ENCODE measurements at regions not wholly inside any gene's neighbourhood (a gene's known extent, or its start where the extent isn't known, plus 50 kb on each side); places are given as distances from the start of the nearest gene placed in this dataset.

DNA sequence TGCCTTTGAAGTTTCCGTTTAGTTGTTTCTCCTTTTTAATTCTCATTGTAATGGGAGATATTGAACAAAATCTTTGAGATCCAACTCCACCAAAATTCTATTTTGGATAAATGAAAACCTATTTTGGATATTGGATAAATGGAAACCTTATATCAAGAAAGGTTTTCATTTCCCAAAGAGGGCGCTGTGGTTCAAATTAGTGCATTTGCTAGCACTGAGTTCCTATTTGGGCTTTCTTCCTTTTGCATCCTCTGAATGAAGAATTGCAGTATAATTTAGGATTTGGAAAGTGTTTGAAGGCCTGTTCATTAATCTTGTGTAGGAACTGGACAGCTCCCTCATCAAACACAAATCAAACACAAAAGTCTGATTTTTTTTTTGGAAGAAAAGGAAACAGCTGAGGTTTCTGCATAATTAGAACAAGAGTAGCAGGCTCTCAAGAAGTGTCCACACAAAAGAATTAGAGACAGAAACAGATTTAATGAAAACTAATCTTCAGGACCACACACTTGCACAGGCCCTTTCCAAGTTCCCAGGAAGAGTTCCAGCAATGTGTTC is 80.8 kb upstream of the KLF14 start:
- H2AFZ ChIP-seq (ENCODE audit: low read length): no peak overlapping the region
- no peaks in the 10 kb centered on the region for H4K20me1 ChIP-seq (ENCODE audit: insufficient read depth, low read length)
- H3K9ac ChIP-seq (ENCODE audit: low read length): no peak overlapping the region
- H3K4me2 ChIP-seq (ENCODE audit: low read depth, low read length): no peak overlapping the region
- H3K9me2 ChIP-seq (replicated peaks; ENCODE audit: insufficient read depth, low read length): no peaks in the 10 kb centered on the region
- H3F3A ChIP-seq (ENCODE audit: insufficient read depth, low read length): no peaks in the 10 kb centered on the region
- no peak overlapping the region for H3K27ac ChIP-seq (ENCODE audit: low read length)
- DNase-seq: peak; percentile 25
- H3K4me1 ChIP-seq (ENCODE audit: low read length): no peaks in the 10 kb centered on the region
- no peak overlapping the region for H3K4me3 ChIP-seq (ENCODE audit: low read length)
- no peaks in the 10 kb centered on the region for H3K9me3 ChIP-seq (replicated peaks; ENCODE audit: insufficient read depth, low read length)
- peak; percentile 45 for TF ChIP-seq CTCF (IDR thresholded peaks at IDR 0.05; ENCODE audit: low read length)
- no peak for TF ChIP-seq EZH2phosphoT487 (IDR thresholded peaks at IDR 0.05; ENCODE audit: low read length)
- H3K36me3 ChIP-seq (replicated peaks; ENCODE audit: insufficient read depth, low read length): no peaks in the 10 kb centered on the region
- H3K27me3 ChIP-seq (replicated peaks; ENCODE audit: insufficient read depth, low read length): no peaks in the 10 kb centered on the region
- no peaks in the 10 kb centered on the region for H3K79me2 ChIP-seq (ENCODE audit: low read length)

DNA sequence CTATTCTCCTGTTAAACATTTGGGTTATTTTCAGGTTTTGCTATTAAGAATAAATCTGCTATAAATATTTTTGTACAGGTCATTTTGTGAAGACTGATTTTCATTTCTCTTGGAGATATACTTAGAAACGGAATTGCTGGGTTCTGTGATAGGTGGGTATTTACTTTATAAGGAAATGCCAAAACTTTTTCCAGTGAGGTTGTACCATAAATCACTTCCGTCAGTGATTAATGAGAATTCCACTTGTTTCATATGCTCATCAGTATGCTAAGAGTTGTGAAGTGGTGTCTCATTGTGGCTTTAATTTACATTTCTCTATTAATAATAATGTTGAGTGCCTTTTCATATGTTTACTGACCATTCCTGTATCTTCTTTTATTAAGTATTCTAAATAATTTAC is 84.0 kb upstream of the KLF14 start:
- TF ChIP-seq CTCF (IDR thresholded peaks at IDR 0.05; ENCODE audit: low read length) (no peak), EZH2 (optimal IDR thresholded peaks at IDR 0.05; ENCODE audit: low read depth, low read length) (no peak), EZH2phosphoT487 (IDR thresholded peaks at IDR 0.05; ENCODE audit: low read length) (no peak)
- Histone ChIP-seq H3K4me3 (ENCODE audit: low read length) (no peak overlapping the region), H3K9me2 (replicated peaks; ENCODE audit: insufficient read depth, low read length) (no peaks in the 10 kb centered on the region), H3K9ac (ENCODE audit: low read length) (no peak overlapping the region), H3K4me1 (ENCODE audit: low read length) (no peaks in the 10 kb centered on the region), H2AFZ (ENCODE audit: low read length) (no peak overlapping the region), H3K79me2 (ENCODE audit: low read length) (no peaks in the 10 kb centered on the region), H4K20me1 (ENCODE audit: insufficient read depth, low read length) (no peaks in the 10 kb centered on the region), H3K4me2 (ENCODE audit: low read depth, low read length) (no peak overlapping the region), H3K9me3 (replicated peaks; ENCODE audit: insufficient read depth, low read length) (no peaks in the 10 kb centered on the region), H3K36me3 (replicated peaks; ENCODE audit: insufficient read depth, low read length) (no peaks in the 10 kb centered on the region), H3K27me3 (replicated peaks; ENCODE audit: insufficient read depth, low read length) (no peaks in the 10 kb centered on the region), H3F3A (ENCODE audit: insufficient read depth, low read length) (no peaks in the 10 kb centered on the region), H3K27ac (ENCODE audit: low read length) (no peak overlapping the region)
- no peak for DNase-seq

GRCh38 chr7:130821864-130822263 is 87.9 kb upstream of the KLF14 start:
- Histone ChIP-seq H3F3A (ENCODE audit: insufficient read depth, low read length) (no peaks in the 10 kb centered on the region), H3K9me3 (replicated peaks; ENCODE audit: insufficient read depth, low read length) (no peaks in the 10 kb centered on the region), H3K4me2 (ENCODE audit: low read depth, low read length) (no peak overlapping the region), H3K27ac (ENCODE audit: low read length) (no peak overlapping the region), H4K20me1 (ENCODE audit: insufficient read depth, low read length) (no peaks in the 10 kb centered on the region), H2AFZ (ENCODE audit: low read length) (no peak overlapping the region), H3K79me2 (ENCODE audit: low read length) (no peaks in the 10 kb centered on the region), H3K9me2 (replicated peaks; ENCODE audit: insufficient read depth, low read length) (no peaks in the 10 kb centered on the region), H3K4me3 (ENCODE audit: low read length) (no peak overlapping the region), H3K36me3 (replicated peaks; ENCODE audit: insufficient read depth, low read length) (no peaks in the 10 kb centered on the region), H3K4me1 (ENCODE audit: low read length) (no peaks in the 10 kb centered on the region), H3K27me3 (replicated peaks; ENCODE audit: insufficient read depth, low read length) (no peaks in the 10 kb centered on the region), H3K9ac (ENCODE audit: low read length) (no peak overlapping the region)
- TF ChIP-seq CTCF (IDR thresholded peaks at IDR 0.05; ENCODE audit: low read length): no peak
- no peak for TF ChIP-seq EZH2phosphoT487 (IDR thresholded peaks at IDR 0.05; ENCODE audit: low read length)
- no peak for TF ChIP-seq EZH2 (optimal IDR thresholded peaks at IDR 0.05; ENCODE audit: low read depth, low read length)
- DNase-seq: no peak
